GM12892 (cell line): ENCODE measurements at regions not wholly inside any gene's neighbourhood (a gene's known extent, or its start where the extent isn't known, plus 50 kb on each side); places are given as distances from the start of the nearest gene placed in this dataset.

Experiments used
- POLR2A ChIP-seq: IDR thresholded peaks from 2 replicates; pipeline ENCODE4 v1.6.1; 2011; ENCODE audit warnings: low read depth, low read length, control low read depth
- POLR2AphosphoS5 ChIP-seq: IDR thresholded peaks from 2 replicates; pipeline ENCODE4 v1.6.1; 2011; ENCODE audit warnings: low read depth, low read length, control low read depth

DNA sequence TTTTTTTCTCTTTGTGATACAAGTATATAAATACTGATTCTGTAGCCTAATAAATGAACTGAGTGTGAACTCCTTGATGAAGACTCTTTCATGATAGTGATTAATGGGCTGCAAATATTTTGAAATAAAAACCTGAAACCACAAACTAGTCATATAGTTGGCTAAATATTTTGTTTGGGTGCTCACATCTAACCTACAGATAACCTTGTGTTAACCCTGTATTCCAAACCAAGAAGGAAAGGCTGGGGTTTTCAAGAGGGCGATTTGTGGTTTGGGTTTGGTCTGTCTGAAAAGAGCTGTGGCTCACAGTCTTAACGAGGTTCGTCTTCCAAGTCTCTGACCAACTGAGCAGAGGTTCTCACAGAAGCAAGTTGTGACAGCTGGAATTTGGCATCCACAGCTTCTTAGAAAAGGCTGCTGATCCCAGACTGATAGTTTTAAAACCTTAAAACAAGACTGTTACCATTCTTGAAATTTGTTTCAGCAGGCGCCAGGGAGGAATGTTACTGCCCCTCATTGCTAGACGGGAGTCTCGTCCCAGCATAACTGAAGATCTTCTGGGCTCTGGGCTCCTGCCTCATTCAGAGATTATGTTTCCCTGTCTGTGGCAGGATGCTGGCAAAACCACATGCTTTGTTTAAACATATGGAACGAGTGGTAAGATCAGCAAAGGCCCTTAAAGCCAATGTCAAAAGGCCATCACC is 736.4 kb upstream of the MARCKS start:
- TF ChIP-seq POLR2AphosphoS5: no peak
- TF ChIP-seq POLR2A: no peak
